Chondrocyte (in vitro differentiated cells): ENCODE measurements at regions not wholly inside any gene's neighbourhood (a gene's known extent, or its start where the extent isn't known, plus 50 kb on each side); places are given as distances from the start of the nearest gene placed in this dataset.
"Not testable (repeated sequence)": the region's sequence is repeated elsewhere in the genome, so short reads cannot be mapped to it uniquely, and the experiment has no call there.

Experiments used
- DNase-seq: peaks from one replicate; pipeline ENCODE4 v3.0.0; 2021; ENCODE audit warnings: mixed read lengths, low spot score
- H3K27ac Mint-ChIP-seq: one replicate; pipeline ENCODE4 v1.8.0; 2021; ENCODE audit warnings: mild to moderate bottlenecking, moderate library complexity, mixed read lengths; ENCODE audit not compliant: unreplicated experiment
- H3K27me3 Mint-ChIP-seq: 2 replicates; pipeline ENCODE4 v1.8.0; 2021; ENCODE audit warnings: low read depth, mixed read lengths
- H3K36me3 Mint-ChIP-seq: 2 replicates; pipeline ENCODE4 v1.8.0; 2021; ENCODE audit warnings: low read depth, mixed read lengths
- H3K4me1 Mint-ChIP-seq: 2 replicates; pipeline ENCODE4 v1.8.0; 2021; ENCODE audit warnings: low read depth, mild to moderate bottlenecking, mixed read lengths
- H3K4me3 Mint-ChIP-seq: one replicate; pipeline ENCODE4 v1.8.0; 2021; ENCODE audit warnings: mild to moderate bottlenecking, moderate library complexity, mixed read lengths; ENCODE audit not compliant: unreplicated experiment
- H3K9me3 Mint-ChIP-seq: 2 replicates; pipeline ENCODE4 v1.8.0; 2021; ENCODE audit warnings: low read depth, mixed read lengths
- TF ChIP-seq, protein P1 (sequence below): fragments of 200-600 bp; sonication (generic); IDR thresholded peaks from 2 replicates; pipeline ENCODE4 v1.5.0; 2021; ENCODE audit warnings: antibody characterized with exemption, mild to moderate bottlenecking, moderate library complexity

DNA sequence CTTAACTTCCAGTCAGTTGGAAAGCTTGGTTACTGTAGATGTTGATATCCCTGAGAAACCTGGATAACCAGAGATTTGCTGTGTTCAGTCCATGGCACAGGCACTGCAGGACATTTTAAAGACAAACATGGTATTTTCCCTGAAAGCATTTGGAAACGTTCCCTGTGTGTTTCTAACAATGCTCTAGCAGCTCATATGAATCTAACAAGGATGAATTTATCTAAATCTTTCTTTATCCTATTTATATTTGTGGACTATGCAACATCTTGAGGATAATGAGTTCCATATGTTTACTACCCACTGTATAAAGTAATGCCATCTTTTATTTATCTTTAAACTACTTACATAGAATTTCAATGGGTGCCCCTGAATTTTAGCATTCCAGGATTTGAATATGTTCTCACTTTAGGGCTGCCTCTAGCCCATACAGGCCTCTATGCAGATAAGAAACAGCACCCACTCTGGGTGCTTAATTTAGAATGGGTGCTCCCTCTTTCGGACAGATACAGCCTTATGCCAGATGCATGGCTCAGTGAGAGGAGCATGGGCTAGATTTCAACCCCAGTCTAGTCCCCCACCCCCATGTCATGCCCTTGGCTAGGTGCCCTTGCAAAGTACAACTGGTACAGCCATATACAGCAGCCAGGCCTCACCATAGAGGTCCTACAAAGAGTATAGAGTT is 50.6 kb upstream of the NEMP2 start:
- TF ChIP-seq, protein P1, sequence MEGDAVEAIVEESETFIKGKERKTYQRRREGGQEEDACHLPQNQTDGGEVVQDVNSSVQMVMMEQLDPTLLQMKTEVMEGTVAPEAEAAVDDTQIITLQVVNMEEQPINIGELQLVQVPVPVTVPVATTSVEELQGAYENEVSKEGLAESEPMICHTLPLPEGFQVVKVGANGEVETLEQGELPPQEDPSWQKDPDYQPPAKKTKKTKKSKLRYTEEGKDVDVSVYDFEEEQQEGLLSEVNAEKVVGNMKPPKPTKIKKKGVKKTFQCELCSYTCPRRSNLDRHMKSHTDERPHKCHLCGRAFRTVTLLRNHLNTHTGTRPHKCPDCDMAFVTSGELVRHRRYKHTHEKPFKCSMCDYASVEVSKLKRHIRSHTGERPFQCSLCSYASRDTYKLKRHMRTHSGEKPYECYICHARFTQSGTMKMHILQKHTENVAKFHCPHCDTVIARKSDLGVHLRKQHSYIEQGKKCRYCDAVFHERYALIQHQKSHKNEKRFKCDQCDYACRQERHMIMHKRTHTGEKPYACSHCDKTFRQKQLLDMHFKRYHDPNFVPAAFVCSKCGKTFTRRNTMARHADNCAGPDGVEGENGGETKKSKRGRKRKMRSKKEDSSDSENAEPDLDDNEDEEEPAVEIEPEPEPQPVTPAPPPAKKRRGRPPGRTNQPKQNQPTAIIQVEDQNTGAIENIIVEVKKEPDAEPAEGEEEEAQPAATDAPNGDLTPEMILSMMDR, result no peak
- peaks cover 3% of the 10 kb centered on the region for H3K9me3 Mint-ChIP-seq
- H3K4me1 Mint-ChIP-seq, result peaks cover 24% of the 10 kb centered on the region
- H3K27me3 Mint-ChIP-seq, result no peaks in the 10 kb centered on the region
- no peak for DNase-seq
- no peak overlapping the region for H3K4me3 Mint-ChIP-seq
- no peak overlapping the region for H3K27ac Mint-ChIP-seq
- no peaks in the 10 kb centered on the region for H3K36me3 Mint-ChIP-seq

DNA sequence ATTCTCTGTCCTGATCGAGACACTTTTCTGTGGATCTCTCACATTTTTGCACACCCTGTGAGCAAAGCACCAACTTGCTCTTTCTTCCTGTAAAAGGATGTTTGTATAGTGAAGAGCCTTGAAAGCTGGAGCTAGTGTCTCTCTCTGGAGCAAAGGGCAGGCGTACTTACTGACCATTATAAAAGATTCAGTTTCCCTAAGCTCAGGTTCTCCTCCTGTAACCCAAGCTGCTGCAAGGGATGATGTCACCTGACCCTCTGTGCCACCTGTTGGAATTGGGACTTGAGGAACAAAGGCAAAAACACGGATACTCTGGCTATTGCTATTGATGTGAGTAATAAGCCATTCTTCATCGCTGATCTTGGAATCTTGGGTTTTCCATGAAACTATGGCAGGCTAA is 52.6 kb upstream of the NEMP2 start:
- H3K4me1 Mint-ChIP-seq, result peaks cover 26% of the 10 kb centered on the region
- no peaks in the 10 kb centered on the region for H3K27me3 Mint-ChIP-seq
- peaks cover 3% of the 10 kb centered on the region for H3K9me3 Mint-ChIP-seq
- no peak for DNase-seq
- no peak overlapping the region for H3K4me3 Mint-ChIP-seq
- no peaks in the 10 kb centered on the region for H3K36me3 Mint-ChIP-seq
- no peak overlapping the region for H3K27ac Mint-ChIP-seq
- TF ChIP-seq, protein P1, result no peak

GRCh38 chr2:190589008-190589407 is 54.5 kb upstream of the NEMP2 start:
- H3K4me1 Mint-ChIP-seq, result peaks cover 19% of the 10 kb centered on the region
- DNase-seq, result no peak
- H3K27me3 Mint-ChIP-seq, result no peaks in the 10 kb centered on the region
- no peak overlapping the region for H3K4me3 Mint-ChIP-seq
- H3K36me3 Mint-ChIP-seq, result no peaks in the 10 kb centered on the region
- H3K9me3 Mint-ChIP-seq, result peaks cover 3% of the 10 kb centered on the region
- TF ChIP-seq, protein P1, result no peak
- no peak overlapping the region for H3K27ac Mint-ChIP-seq

DNA sequence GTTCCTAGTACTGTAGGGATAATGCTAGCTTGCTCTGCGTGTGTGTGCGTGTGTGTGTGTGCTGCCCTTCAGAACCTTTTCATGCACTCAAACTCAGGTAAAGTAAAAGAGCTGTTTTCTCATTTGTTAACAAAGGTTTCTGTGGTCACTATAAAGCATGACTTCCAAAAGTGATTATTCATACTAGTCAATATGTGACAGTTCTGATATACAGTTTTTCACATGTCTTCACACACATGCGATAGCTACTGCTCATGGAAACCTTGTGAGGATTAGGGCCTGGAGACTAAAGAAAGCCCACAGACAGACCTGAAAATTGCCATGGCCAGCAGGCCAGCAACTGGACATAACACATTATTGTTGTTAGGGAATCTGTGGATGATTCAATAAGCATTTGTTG is 56.9 kb upstream of the NEMP2 start:
- TF ChIP-seq, protein P1, result no peak
- DNase-seq, result no peak
- Mint-ChIP-seq H3K27ac (no peak overlapping the region), H3K27me3 (no peaks in the 10 kb centered on the region), H3K9me3 (peaks cover 3% of the 10 kb centered on the region), H3K4me3 (no peak overlapping the region), H3K36me3 (no peaks in the 10 kb centered on the region), H3K4me1 (peaks cover 19% of the 10 kb centered on the region)

DNA sequence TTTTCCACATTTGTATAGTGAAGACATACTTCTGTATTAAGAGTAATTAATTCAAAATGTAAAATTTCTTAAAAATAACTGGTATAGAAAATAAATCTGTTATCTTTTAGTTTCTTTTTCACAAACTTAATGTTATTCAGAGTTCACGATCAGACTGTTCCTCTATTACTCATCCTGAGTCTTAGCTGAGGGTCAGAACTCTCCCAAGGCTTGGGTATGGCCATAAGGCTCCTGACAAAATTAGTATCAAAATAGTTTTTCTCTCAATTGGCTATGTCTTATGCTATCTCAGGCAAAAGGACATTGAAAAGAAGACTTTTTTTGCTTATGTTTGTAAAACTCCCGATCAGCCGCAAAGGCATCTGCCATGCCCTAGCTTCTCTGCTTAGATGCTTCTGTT is 56.1 kb upstream of the NAB1 start:
- Mint-ChIP-seq H3K4me3 (no peak overlapping the region), H3K4me1 (peaks cover 32% of the 10 kb centered on the region), H3K27me3 (no peaks in the 10 kb centered on the region), H3K9me3 (no peaks in the 10 kb centered on the region), H3K27ac (peak overlapping the region; percentile 37), H3K36me3 (no peaks in the 10 kb centered on the region)
- TF ChIP-seq, protein P1, result no peak
- no peak for DNase-seq

- peaks cover 49% of the 10 kb centered on the region for H3K4me1 Mint-ChIP-seq
- not testable (repeated sequence) for H3K9me3 Mint-ChIP-seq, H3K4me3 Mint-ChIP-seq, DNase-seq, H3K36me3 Mint-ChIP-seq, H3K27ac Mint-ChIP-seq, H3K27me3 Mint-ChIP-seq
These were observed 53.0 kb upstream of the NAB1 start for GRCh38 chr2:190595879-190596278.
